ENCODE measurements at regions not wholly inside any gene's neighbourhood (a gene's known extent, or its start where the extent isn't known, plus 50 kb on each side); places are given as distances from the start of the nearest gene placed in this dataset.

- TF ChIP-seq, protein P1, sequence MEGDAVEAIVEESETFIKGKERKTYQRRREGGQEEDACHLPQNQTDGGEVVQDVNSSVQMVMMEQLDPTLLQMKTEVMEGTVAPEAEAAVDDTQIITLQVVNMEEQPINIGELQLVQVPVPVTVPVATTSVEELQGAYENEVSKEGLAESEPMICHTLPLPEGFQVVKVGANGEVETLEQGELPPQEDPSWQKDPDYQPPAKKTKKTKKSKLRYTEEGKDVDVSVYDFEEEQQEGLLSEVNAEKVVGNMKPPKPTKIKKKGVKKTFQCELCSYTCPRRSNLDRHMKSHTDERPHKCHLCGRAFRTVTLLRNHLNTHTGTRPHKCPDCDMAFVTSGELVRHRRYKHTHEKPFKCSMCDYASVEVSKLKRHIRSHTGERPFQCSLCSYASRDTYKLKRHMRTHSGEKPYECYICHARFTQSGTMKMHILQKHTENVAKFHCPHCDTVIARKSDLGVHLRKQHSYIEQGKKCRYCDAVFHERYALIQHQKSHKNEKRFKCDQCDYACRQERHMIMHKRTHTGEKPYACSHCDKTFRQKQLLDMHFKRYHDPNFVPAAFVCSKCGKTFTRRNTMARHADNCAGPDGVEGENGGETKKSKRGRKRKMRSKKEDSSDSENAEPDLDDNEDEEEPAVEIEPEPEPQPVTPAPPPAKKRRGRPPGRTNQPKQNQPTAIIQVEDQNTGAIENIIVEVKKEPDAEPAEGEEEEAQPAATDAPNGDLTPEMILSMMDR (IDR thresholded peaks at IDR 0.05): no peak
- TF ChIP-seq POLR2A (IDR thresholded peaks at IDR 0.05): no peak
- TF ChIP-seq EP300 (IDR thresholded peaks at IDR 0.05): no peak
- no peak for TF ChIP-seq POLR2AphosphoS5 (IDR thresholded peaks at IDR 0.05)
Observed at GRCh38 chr4:164368894-164369293, 385.0 kb upstream of the SMIM31 start.

Data from suprapubic skin (tissue), 4 donors.